Heart left ventricle (tissue), 13 donors: ENCODE measurements at regions not wholly inside any gene's neighbourhood (a gene's known extent, or its start where the extent isn't known, plus 50 kb on each side); places are given as distances from the start of the nearest gene placed in this dataset.

Experiments used
- POLR2A ChIP-seq, 2 donors: fragments of 450-650 bp; IDR thresholded peaks; one replicate each; pipeline ENCODE4 v1.6.1; 2017; ENCODE audit warnings: antibody characterized with exemption in 2 of 2, mild to moderate bottlenecking in 2 of 2, moderate library complexity in 2 of 2
- TF ChIP-seq, protein P1 (sequence below), 12 donors: fragments of 200-600 bp; sonication (generic) in 4 of 12; IDR thresholded peaks; one replicate each; pipeline versions ENCODE4 v1.5.0 to v1.8.0; 2018 to 2022; ENCODE audit warnings: antibody characterized with exemption in 12 of 12, mild to moderate bottlenecking in 5 of 12
- donor health status: ischemic (EF 13 %, LVEDD 7.1; RV severe dilation, severe dysfunction).
- donor health status: DM: no; HTN: yes; CAD: no.
- donor health status: DM: no; HTN: no; CAD: no.
- donor health status: ischemic (EF 25% LVEDD 6.9; RV normal size, moderate dysfunction).
- donor health status: ischemic (EF 25% LVEDD 5.7; RV mildly dilated, moderate dysfunction).
- donor health status: ischemic (EF 35%, LVEDD 5.7; RV mildly dilated, moderate dysfunction).
- donor health status: nonischemic (EF 11% LVEDD 7.7; RV severe dilation, severe dysfunction).
- donor health status: DM: yes; HTN: yes; CAD: no.
- donor health status: PGD.
- donor health status: ischemic (EF 29% LVEDD 5.4; RV normal size, mild dysfunction).
- donor health status: nonischemic (EF 23%, LVEDD 6.1; RV moderate dilation, normal function).

DNA sequence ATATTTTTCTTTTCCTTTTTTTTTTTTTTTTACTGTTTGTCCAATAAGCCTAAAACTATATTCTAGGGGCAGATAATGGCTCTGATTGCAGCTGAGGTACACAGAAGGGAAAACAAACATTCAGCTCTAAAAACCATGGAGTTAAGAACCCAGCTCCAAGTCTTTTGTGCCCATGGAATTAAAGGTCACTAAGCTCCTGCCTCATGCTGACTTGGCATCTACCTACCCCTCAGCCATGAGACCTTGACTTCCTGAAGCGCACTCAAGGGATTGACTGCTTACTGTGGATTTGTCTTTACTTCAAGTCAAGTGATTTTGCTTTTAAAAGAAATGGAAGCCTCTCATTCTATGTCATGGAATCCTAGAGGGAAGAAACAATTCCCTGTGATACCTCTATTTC, 192.3 kb downstream of the AMY1C start:
- TF ChIP-seq POLR2A (IDR thresholded peaks at IDR 0.05): no peak
- TF ChIP-seq, protein P1, sequence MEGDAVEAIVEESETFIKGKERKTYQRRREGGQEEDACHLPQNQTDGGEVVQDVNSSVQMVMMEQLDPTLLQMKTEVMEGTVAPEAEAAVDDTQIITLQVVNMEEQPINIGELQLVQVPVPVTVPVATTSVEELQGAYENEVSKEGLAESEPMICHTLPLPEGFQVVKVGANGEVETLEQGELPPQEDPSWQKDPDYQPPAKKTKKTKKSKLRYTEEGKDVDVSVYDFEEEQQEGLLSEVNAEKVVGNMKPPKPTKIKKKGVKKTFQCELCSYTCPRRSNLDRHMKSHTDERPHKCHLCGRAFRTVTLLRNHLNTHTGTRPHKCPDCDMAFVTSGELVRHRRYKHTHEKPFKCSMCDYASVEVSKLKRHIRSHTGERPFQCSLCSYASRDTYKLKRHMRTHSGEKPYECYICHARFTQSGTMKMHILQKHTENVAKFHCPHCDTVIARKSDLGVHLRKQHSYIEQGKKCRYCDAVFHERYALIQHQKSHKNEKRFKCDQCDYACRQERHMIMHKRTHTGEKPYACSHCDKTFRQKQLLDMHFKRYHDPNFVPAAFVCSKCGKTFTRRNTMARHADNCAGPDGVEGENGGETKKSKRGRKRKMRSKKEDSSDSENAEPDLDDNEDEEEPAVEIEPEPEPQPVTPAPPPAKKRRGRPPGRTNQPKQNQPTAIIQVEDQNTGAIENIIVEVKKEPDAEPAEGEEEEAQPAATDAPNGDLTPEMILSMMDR (IDR thresholded peaks at IDR 0.05): no peak
